H1 (cell line): ENCODE measurements at regions not wholly inside any gene's neighbourhood (a gene's known extent, or its start where the extent isn't known, plus 50 kb on each side); places are given as distances from the start of the nearest gene placed in this dataset.

Experiments used
- CTCF ChIA-PET: fragments of 300-600 bp; sonication (Branson Sonifier 250); formaldehyde crosslinking; loops from one replicate; lab custom pipeline; 2021; ENCODE audit not compliant: partially characterized antibody; lab: Charles Lee
- POLR2A ChIA-PET: fragments of 300-600 bp; sonication (Branson Sonifier 250); formaldehyde crosslinking; loops from one replicate; lab custom pipeline; 2021; ENCODE audit warnings: inconsistent platforms; ENCODE audit not compliant: partially characterized antibody; lab: Charles Lee
- DNase-seq, 2 experiments: peaks; one replicate each; pipeline versions ENCODE4 v3.0.0 to v3.0.0-alpha.2; 2010 to 2022; ENCODE audit warnings: low spot score in 2 of 2, low read depth in 1 of 2, mixed read lengths in 1 of 2
- FAIRE-seq: peaks from 2 replicates; lab custom pipeline; 2011; peaks lifted over from hg19 to GRCh38; lab: Jason Lieb, UNC
- H2AFZ ChIP-seq: 2 replicates; pipeline ENCODE4 v1.8.1; 2012; ENCODE audit warnings: low read length, inconsistent platforms
- H2AK5ac ChIP-seq: 2 replicates; pipeline ENCODE4 v1.6.1; 2013; ENCODE audit warnings: low read depth, low read length
- H2BK120ac ChIP-seq: replicated peaks from 2 replicates; pipeline ENCODE3; 2013; ENCODE audit warnings: low read depth, low read length, inconsistent platforms
- H2BK12ac ChIP-seq: 2 replicates; pipeline ENCODE4 v1.6.1; 2013; ENCODE audit warnings: low read depth, low read length
- H2BK15ac ChIP-seq: 2 replicates; pipeline ENCODE4 v1.6.1; 2013; ENCODE audit warnings: low read length
- H2BK20ac ChIP-seq: 2 replicates; pipeline ENCODE4 v1.6.1; 2013; ENCODE audit warnings: low read length
- H2BK5ac ChIP-seq: 2 replicates; pipeline ENCODE4 v1.6.1; 2013; ENCODE audit warnings: low read depth, low read length
- H3K14ac ChIP-seq: 2 replicates; pipeline ENCODE4 v1.6.1; 2013; ENCODE audit warnings: inconsistent platforms; ENCODE audit not compliant: insufficient read length
- H3K18ac ChIP-seq: 2 replicates; pipeline ENCODE4 v1.6.1; 2013; ENCODE audit warnings: low read length; ENCODE audit errors: extremely low read depth
- H3K23ac ChIP-seq: 2 replicates; pipeline ENCODE4 v1.6.1; 2013; ENCODE audit warnings: inconsistent platforms; ENCODE audit not compliant: insufficient read length
- H3K23me2 ChIP-seq: 2 replicates; pipeline ENCODE4 v1.6.1; 2013; ENCODE audit warnings: low read depth, low read length
- H3K27ac ChIP-seq: 2 replicates; pipeline ENCODE4 v1.6.1; 2011; ENCODE audit warnings: low read depth, low read length, inconsistent platforms
- H3K27me3 ChIP-seq, 4 experiments: replicated peaks in 1 of 4; 1 replicate in 1 of 4; 2 replicates in 3 of 4; pipeline versions ENCODE4 v1.6.1 to v1.8.1; 2011 to 2013; ENCODE audit warnings: low read length in 3 of 4, mild to moderate bottlenecking in 3 of 4, inconsistent platforms in 2 of 4, mixed read lengths in 2 of 4, moderate library complexity in 1 of 4; ENCODE audit not compliant: control insufficient read depth in 3 of 4, insufficient read depth in 3 of 4; ENCODE audit errors: extremely low read depth in 1 of 4
- H3K36me3 ChIP-seq, 4 experiments: 2 replicates each; pipeline versions ENCODE4 v1.6.1 to v1.8.1; 2011 to 2013; ENCODE audit warnings: mild to moderate bottlenecking in 4 of 4, low read length in 3 of 4, moderate library complexity in 2 of 4, control low read depth in 1 of 4, inconsistent platforms in 1 of 4; ENCODE audit not compliant: insufficient read depth in 4 of 4, control insufficient read depth in 2 of 4
- H3K4ac ChIP-seq: replicated peaks from 2 replicates; pipeline ENCODE3; 2013; ENCODE audit warnings: low read length, low read depth, mixed read lengths, inconsistent platforms; ENCODE audit not compliant: insufficient read length
- H3K4me1 ChIP-seq, 4 experiments: replicated peaks in 1 of 4; 1 replicate in 1 of 4; 2 replicates in 3 of 4; pipeline versions ENCODE4 v1.6.1 to v1.8.1; 2011 to 2013; ENCODE audit warnings: low read length in 3 of 4, inconsistent platforms in 2 of 4, mixed read lengths in 1 of 4; ENCODE audit not compliant: insufficient read depth in 4 of 4, control insufficient read depth in 3 of 4
- H3K4me2 ChIP-seq, 2 experiments: 2 replicates each; pipeline versions ENCODE4 v1.6.1 to v1.8.1; 2011 to 2013; ENCODE audit warnings: low read depth in 2 of 2, low read length in 2 of 2, control low read depth in 1 of 2, inconsistent platforms in 1 of 2, mild to moderate bottlenecking in 1 of 2; ENCODE audit not compliant: insufficient read depth in 1 of 2
- H3K4me3 ChIP-seq, 4 experiments: fragments of 200-600, 300-600 bp in 1 of 4; sonication (generic), shearing (Covaris generic), sonication (Bioruptor Twin) in 1 of 4; 2 replicates each; pipeline versions ENCODE4 v1.5.1 to v1.8.1; 2011 to 2016; ENCODE audit warnings: low read length in 4 of 4, low read depth in 3 of 4, control low read depth in 2 of 4, inconsistent platforms in 2 of 4, mild to moderate bottlenecking in 2 of 4, mixed read lengths in 1 of 4, moderate library complexity in 1 of 4; ENCODE audit not compliant: insufficient read depth in 2 of 4; ENCODE audit errors: extremely low read depth in 1 of 4
- H3K56ac ChIP-seq: replicated peaks from 2 replicates; pipeline ENCODE3; 2013; ENCODE audit warnings: low read depth, mild to moderate bottlenecking, mixed read lengths, low read length, inconsistent platforms; ENCODE audit not compliant: insufficient read length
- H3K79me1 ChIP-seq: 2 replicates; pipeline ENCODE4 v1.6.1; 2013; ENCODE audit warnings: low read depth, low read length, control low read depth
- H3K79me2 ChIP-seq, 2 experiments: 2 replicates each; pipeline versions ENCODE4 v1.6.1 to v1.8.1; 2012 to 2013; ENCODE audit warnings: low read length in 2 of 2, mild to moderate bottlenecking in 2 of 2, inconsistent platforms in 1 of 2; ENCODE audit not compliant: insufficient read depth in 2 of 2, control insufficient read depth in 1 of 2
- H3K9ac ChIP-seq, 4 experiments: replicated peaks in 1 of 4; 1 replicate in 1 of 4; 2 replicates in 3 of 4; pipeline versions ENCODE4 v1.6.1 to v1.8.1; 2011 to 2013; ENCODE audit warnings: low read depth in 3 of 4, low read length in 3 of 4, control low read depth in 2 of 4, mild to moderate bottlenecking in 2 of 4, moderate library complexity in 2 of 4, inconsistent platforms in 1 of 4; ENCODE audit errors: extremely low read depth in 1 of 4
- H3K9me3 ChIP-seq, 2 experiments: 2 replicates each; pipeline versions ENCODE4 v1.6.1 to v1.8.1; 2012 to 2013; ENCODE audit warnings: mild to moderate bottlenecking in 2 of 2, moderate library complexity in 2 of 2, control low read depth in 1 of 2, inconsistent platforms in 1 of 2, low read depth in 1 of 2, low read length in 1 of 2, mixed read lengths in 1 of 2; ENCODE audit not compliant: insufficient read depth in 2 of 2
- H4K20me1 ChIP-seq, 2 experiments: replicated peaks in 1 of 2; 2 replicates each; pipeline versions ENCODE3 to v1.8.1; 2011 to 2013; ENCODE audit warnings: inconsistent platforms in 2 of 2, low read length in 2 of 2, mild to moderate bottlenecking in 1 of 2; ENCODE audit not compliant: insufficient read depth in 2 of 2, control insufficient read depth in 1 of 2
- H4K5ac ChIP-seq: 2 replicates; pipeline ENCODE4 v1.6.1; 2013; ENCODE audit warnings: low read length, low read depth, mixed read lengths, inconsistent platforms; ENCODE audit not compliant: insufficient read length
- H4K8ac ChIP-seq: 2 replicates; pipeline ENCODE4 v1.8.0; 2013; ENCODE audit warnings: mild to moderate bottlenecking, moderate library complexity, low read length, inconsistent platforms; ENCODE audit not compliant: insufficient read depth; ENCODE audit errors: extremely low read depth
- H4K91ac ChIP-seq: replicated peaks from 2 replicates; pipeline ENCODE3; 2013; ENCODE audit warnings: low read length, mixed read lengths, inconsistent platforms; ENCODE audit not compliant: insufficient read length
- CREB1 ChIP-seq: IDR thresholded peaks from 2 replicates; pipeline ENCODE4 v1.6.1; 2012; ENCODE audit warnings: inconsistent platforms
- JUN ChIP-seq: IDR thresholded peaks from 2 replicates; pipeline ENCODE4 v1.6.1; 2011; ENCODE audit warnings: low read depth, mild to moderate bottlenecking, improper control_type of control experiment, low read length
- KDM4A ChIP-seq: IDR thresholded peaks from one replicate; pipeline ENCODE4 v1.7.1; 2012; ENCODE audit warnings: low read depth, mild to moderate bottlenecking, moderate library complexity, low read length, inconsistent platforms; ENCODE audit not compliant: severe bottlenecking
- NANOG ChIP-seq: IDR thresholded peaks from 2 replicates; pipeline ENCODE4 v1.6.1; 2011; ENCODE audit warnings: low read length, low read depth, mild to moderate bottlenecking, inconsistent platforms; ENCODE audit not compliant: insufficient read depth, poor library complexity, severe bottlenecking
- POLR2AphosphoS5 ChIP-seq: IDR thresholded peaks from 2 replicates; pipeline ENCODE4 v1.6.1; 2011; ENCODE audit warnings: low read depth, low read length
- POU5F1 ChIP-seq: IDR thresholded peaks from 2 replicates; pipeline ENCODE4 v1.6.1; 2011; ENCODE audit warnings: low read depth, mild to moderate bottlenecking, low read length, moderate library complexity
- SP4 ChIP-seq: IDR thresholded peaks from 2 replicates; pipeline ENCODE4 v1.6.1; 2012; ENCODE audit warnings: low read length, inconsistent platforms
- TAF1 ChIP-seq: IDR thresholded peaks from 2 replicates; pipeline ENCODE4 v1.6.1; 2011; ENCODE audit warnings: mild to moderate bottlenecking, low read depth, low read length

- Histone ChIP-seq H3K79me1 (no peaks in the 10 kb centered on the region), H2BK5ac (no peak overlapping the region), H3K79me2 (no peaks in the 10 kb centered on the region), H2BK20ac (no peak overlapping the region), H3K23me2 (no peaks in the 10 kb centered on the region), H4K91ac (no peak overlapping the region), H2BK120ac (no peak overlapping the region), H3K27ac (no peak overlapping the region), H4K5ac (no peak overlapping the region), H2AFZ (no peak overlapping the region), H3K4me2 (no peak overlapping the region), H2BK12ac (no peak overlapping the region), H4K8ac (no peak overlapping the region), H3K9me3 (no peaks in the 10 kb centered on the region), H3K27me3 (no peaks in the 10 kb centered on the region), H3K56ac (no peak overlapping the region), H3K14ac (no peak overlapping the region), H3K9ac (no peak overlapping the region), H3K18ac (no peak overlapping the region), H3K36me3 (no peaks in the 10 kb centered on the region), H3K4me1 (no peaks in the 10 kb centered on the region), H3K23ac (no peak overlapping the region), H4K20me1 (no peaks in the 10 kb centered on the region), H3K4ac (no peak overlapping the region), H2AK5ac (no peak overlapping the region), H2BK15ac (no peak overlapping the region), H3K4me3 (no peak overlapping the region)
- TF ChIP-seq JUN (no peak), KDM4A (no peak), SP4 (no peak), CREB1 (no peak), POLR2AphosphoS5 (no peak), POU5F1 (no peak), TAF1 (no peak), NANOG (no peak)
- ChIA-PET POLR2A (no interaction called here), CTCF (interaction anchor here (1.0 kb wide), 1 partner anchor 28 kb away, joined by 3 read pairs; no protein-coding TSS in a partner anchor)
- FAIRE-seq (no peak), DNase-seq (no peak)
Observed at GRCh38 chr6:74063391-74063790, 367.4 kb downstream of the CD109 start.
